Glutamatergic neuron (in vitro differentiated cells): ENCODE measurements at regions not wholly inside any gene's neighbourhood (a gene's known extent, or its start where the extent isn't known, plus 50 kb on each side); places are given as distances from the start of the nearest gene placed in this dataset.
A peak's percentile ranks its signal among the peaks of the same experiment; 100 is the strongest.
"Not testable (repeated sequence)": the region's sequence is repeated elsewhere in the genome, so short reads cannot be mapped to it uniquely, and the experiment has no call there.

Experiments used
- DNase-seq: peaks from one replicate; pipeline ENCODE4 v3.0.0; 2022
- H3K27ac Mint-ChIP-seq: one replicate; pipeline ENCODE4 v1.8.0; 2020; ENCODE audit warnings: mild to moderate bottlenecking, mixed read lengths, inconsistent platforms; ENCODE audit not compliant: unreplicated experiment
- H3K27me3 Mint-ChIP-seq: one replicate; pipeline ENCODE4 v1.8.0; 2020; ENCODE audit warnings: mild to moderate bottlenecking, moderate library complexity, mixed read lengths, inconsistent platforms; ENCODE audit not compliant: unreplicated experiment
- H3K36me3 Mint-ChIP-seq: one replicate; pipeline ENCODE4 v1.8.0; 2020; ENCODE audit warnings: mild to moderate bottlenecking, mixed read lengths, inconsistent platforms; ENCODE audit not compliant: unreplicated experiment
- H3K4me1 Mint-ChIP-seq: one replicate; pipeline ENCODE4 v1.8.0; 2020; ENCODE audit warnings: mild to moderate bottlenecking, low read depth, mixed read lengths, inconsistent platforms; ENCODE audit not compliant: unreplicated experiment
- H3K4me3 Mint-ChIP-seq: one replicate; pipeline ENCODE4 v1.8.0; 2020; ENCODE audit warnings: mild to moderate bottlenecking, mixed read lengths, inconsistent platforms; ENCODE audit not compliant: unreplicated experiment
- H3K9me3 Mint-ChIP-seq: one replicate; pipeline ENCODE4 v1.8.0; 2020; ENCODE audit warnings: mild to moderate bottlenecking, moderate library complexity, mixed read lengths, inconsistent platforms; ENCODE audit not compliant: unreplicated experiment
- TF ChIP-seq, protein P1 (sequence below): fragments of 200-600 bp; sonication (generic); IDR thresholded peaks from one replicate; pipeline ENCODE4 v1.5.0; 2021; ENCODE audit not compliant: partially characterized antibody, unreplicated experiment

DNA sequence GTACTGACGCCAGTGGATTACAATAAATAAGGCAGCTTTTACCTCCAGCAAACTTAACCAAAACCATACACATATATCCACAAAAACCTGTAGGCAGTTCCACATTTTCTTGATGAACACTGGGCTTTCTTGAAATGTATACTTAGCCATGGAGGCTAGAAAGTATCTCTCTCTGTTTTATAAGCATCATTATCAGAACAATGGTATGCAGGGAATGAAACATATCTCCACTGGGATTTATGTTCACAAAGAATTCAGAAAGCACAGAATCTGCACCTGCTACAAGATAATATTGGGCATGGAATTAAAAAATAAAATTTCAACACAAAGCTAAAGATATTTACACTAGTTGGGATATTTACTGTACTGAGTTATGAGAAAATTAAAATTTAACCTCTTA lies 126.1 kb upstream of the RASA1 start:
- no peak for DNase-seq
- no peak overlapping the region for H3K27ac Mint-ChIP-seq
- no peak overlapping the region for H3K4me3 Mint-ChIP-seq
- H3K27me3 Mint-ChIP-seq: no peaks in the 10 kb centered on the region
- no peaks in the 10 kb centered on the region for H3K36me3 Mint-ChIP-seq
- H3K4me1 Mint-ChIP-seq: peaks cover 5% of the 10 kb centered on the region
- TF ChIP-seq, protein P1, sequence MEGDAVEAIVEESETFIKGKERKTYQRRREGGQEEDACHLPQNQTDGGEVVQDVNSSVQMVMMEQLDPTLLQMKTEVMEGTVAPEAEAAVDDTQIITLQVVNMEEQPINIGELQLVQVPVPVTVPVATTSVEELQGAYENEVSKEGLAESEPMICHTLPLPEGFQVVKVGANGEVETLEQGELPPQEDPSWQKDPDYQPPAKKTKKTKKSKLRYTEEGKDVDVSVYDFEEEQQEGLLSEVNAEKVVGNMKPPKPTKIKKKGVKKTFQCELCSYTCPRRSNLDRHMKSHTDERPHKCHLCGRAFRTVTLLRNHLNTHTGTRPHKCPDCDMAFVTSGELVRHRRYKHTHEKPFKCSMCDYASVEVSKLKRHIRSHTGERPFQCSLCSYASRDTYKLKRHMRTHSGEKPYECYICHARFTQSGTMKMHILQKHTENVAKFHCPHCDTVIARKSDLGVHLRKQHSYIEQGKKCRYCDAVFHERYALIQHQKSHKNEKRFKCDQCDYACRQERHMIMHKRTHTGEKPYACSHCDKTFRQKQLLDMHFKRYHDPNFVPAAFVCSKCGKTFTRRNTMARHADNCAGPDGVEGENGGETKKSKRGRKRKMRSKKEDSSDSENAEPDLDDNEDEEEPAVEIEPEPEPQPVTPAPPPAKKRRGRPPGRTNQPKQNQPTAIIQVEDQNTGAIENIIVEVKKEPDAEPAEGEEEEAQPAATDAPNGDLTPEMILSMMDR: no peak
- H3K9me3 Mint-ChIP-seq: no peaks in the 10 kb centered on the region

DNA sequence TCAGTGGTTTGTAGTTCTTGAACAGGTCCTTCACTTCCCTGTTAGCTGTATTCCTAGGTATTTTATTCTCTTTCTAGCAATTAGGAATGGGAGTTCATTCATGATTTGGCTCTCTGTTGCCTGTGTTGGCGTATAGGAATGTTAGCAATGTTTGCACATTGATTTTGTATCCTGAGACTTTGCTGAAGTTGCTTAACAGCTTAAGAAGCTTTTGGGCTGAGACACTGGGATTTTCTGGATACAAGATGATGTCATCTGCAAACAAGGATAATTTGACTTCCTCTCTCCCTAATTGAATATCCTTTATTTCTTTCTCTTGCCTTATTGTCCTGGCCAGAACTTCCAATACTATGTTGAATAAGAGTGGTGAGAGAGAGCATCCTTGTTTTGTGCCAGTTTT lies 121.8 kb upstream of the RASA1 start:
- H3K4me3 Mint-ChIP-seq, DNase-seq, H3K36me3 Mint-ChIP-seq, H3K27me3 Mint-ChIP-seq, H3K4me1 Mint-ChIP-seq, H3K27ac Mint-ChIP-seq, H3K9me3 Mint-ChIP-seq: not testable (repeated sequence)

DNA sequence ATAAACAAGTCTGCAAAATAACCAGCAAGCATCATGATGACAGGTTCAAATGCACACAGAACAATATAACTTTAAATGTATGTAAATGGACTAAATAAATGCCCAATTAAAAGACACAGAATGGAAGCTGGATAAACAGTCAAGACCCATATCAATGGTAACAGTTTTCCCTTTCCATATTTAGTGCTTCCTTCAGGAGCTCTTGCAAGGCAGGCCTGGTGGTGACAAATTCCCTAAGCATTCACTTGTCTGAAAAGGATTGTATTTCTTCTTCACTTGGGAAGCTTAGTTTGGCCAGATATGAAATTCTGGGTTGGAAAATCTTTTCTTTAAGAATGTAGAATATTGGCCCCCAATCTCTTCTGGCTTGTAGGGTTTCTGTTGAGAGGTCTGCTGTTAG lies 120.2 kb upstream of the RASA1 start:
- Mint-ChIP-seq H3K9me3 (no peaks in the 10 kb centered on the region), H3K27me3 (no peaks in the 10 kb centered on the region), H3K36me3 (no peaks in the 10 kb centered on the region), H3K4me3 (no peak overlapping the region), H3K27ac (no peak overlapping the region), H3K4me1 (peaks cover 9% of the 10 kb centered on the region)
- TF ChIP-seq, protein P1: no peak
- no peak for DNase-seq

DNA sequence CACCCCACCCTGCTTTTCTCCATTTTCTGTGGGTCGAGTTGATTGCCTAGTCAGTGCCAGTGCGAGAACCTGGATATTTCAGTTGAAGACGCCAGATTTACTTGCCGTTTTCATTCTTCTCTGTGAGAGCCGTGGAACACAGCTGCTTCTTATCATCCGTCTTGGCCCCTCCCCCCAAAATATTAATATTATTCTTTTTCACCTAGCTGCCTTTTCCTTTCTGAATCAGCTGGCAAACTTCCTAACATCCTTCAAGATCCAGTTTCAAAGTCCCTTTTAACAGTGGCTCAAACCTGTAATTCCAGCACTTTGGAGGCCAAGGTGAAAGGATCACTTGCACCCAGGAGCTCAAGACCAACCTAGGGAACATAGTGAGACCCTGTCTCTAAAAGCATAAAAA lies 117.1 kb upstream of the RASA1 start:
- H3K4me1 Mint-ChIP-seq: peaks cover 28% of the 10 kb centered on the region
- no peak overlapping the region for H3K4me3 Mint-ChIP-seq
- no peaks in the 10 kb centered on the region for H3K36me3 Mint-ChIP-seq
- peaks cover 6% of the 10 kb centered on the region for H3K9me3 Mint-ChIP-seq
- no peak overlapping the region for H3K27ac Mint-ChIP-seq
- H3K27me3 Mint-ChIP-seq: peaks cover 3% of the 10 kb centered on the region
- TF ChIP-seq, protein P1: no peak
- no peak for DNase-seq

DNA sequence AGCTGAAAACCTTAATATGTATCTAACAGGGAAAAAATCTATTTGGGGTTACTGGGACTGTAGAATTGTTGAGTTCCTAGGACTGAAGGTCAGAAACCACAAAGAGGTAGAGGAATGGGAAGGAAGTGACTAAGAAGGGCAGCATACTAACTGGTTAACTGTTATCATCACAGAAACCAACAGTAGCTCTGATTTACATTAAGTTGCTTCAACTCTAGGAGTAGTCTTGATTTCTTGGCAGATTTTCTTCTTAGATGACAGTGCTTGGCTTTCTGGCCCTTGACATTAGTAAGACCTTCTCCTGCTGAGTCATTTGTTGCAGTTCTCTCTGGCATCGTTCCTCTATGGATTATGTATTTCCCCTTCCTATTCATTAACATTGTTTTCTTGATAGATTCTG lies 116.1 kb upstream of the RASA1 start:
- no peak for DNase-seq
- no peak overlapping the region for H3K4me3 Mint-ChIP-seq
- H3K36me3 Mint-ChIP-seq: no peaks in the 10 kb centered on the region
- TF ChIP-seq, protein P1: no peak
- H3K27me3 Mint-ChIP-seq: peaks cover 6% of the 10 kb centered on the region
- H3K27ac Mint-ChIP-seq: peak overlapping the region; percentile 35
- H3K9me3 Mint-ChIP-seq: peaks cover 8% of the 10 kb centered on the region
- peaks cover 29% of the 10 kb centered on the region for H3K4me1 Mint-ChIP-seq

DNA sequence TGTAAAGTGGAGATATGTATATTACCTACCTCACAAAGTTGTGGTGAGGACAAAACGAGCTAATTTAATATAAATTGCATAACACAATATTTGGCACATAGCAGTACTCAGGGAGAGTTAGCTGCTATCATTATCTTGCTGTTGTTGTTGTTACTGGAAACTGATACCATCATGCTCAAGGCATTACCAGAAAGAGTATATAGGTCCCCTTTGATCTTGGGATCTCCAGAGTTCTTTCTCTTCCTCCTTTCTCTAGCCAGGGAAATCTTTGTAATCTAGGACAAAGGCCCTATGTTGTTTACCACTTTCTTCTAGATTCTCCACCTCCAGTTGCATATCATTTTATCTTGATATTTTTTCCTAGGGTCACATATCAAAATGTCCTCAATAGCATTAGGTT lies 114.8 kb upstream of the RASA1 start:
- Mint-ChIP-seq H3K9me3 (peaks cover 8% of the 10 kb centered on the region), H3K27me3 (peaks cover 6% of the 10 kb centered on the region), H3K4me1 (peaks cover 29% of the 10 kb centered on the region), H3K36me3 (no peaks in the 10 kb centered on the region), H3K27ac (no peak overlapping the region), H3K4me3 (no peak overlapping the region)
- TF ChIP-seq, protein P1: no peak
- DNase-seq: no peak
